Fibroblast of villous mesenchyme (primary cell): ENCODE measurements at regions not wholly inside any gene's neighbourhood (a gene's known extent, or its start where the extent isn't known, plus 50 kb on each side); places are given as distances from the start of the nearest gene placed in this dataset.
"Not testable (repeated sequence)": the region's sequence is repeated elsewhere in the genome, so short reads cannot be mapped to it uniquely, and the experiment has no call there.

ENCODE experiments used
- DNase-seq: peaks from one replicate; pipeline ENCODE4 v3.0.0-alpha.2; 2010; ENCODE audit warnings: low read depth
- H3K4me3 ChIP-seq: 2 replicates; pipeline ENCODE4 v1.5.1; 2011; ENCODE audit warnings: low read depth, mild to moderate bottlenecking, low read length
- CTCF ChIP-seq: IDR thresholded peaks from 2 replicates; pipeline ENCODE4 v1.5.1; 2012; ENCODE audit warnings: low read depth, mild to moderate bottlenecking, low read length; ENCODE audit not compliant: insufficient read depth

- no peak for DNase-seq
- no peak for TF ChIP-seq CTCF
Observed at GRCh38 chr14:53375599-53375998, 222.5 kb upstream of the DDHD1 start.

GRCh38 chr14:53368711-53369201 is 215.6 kb upstream of the DDHD1 start:
- DNase-seq = peak; percentile 64
- no peak for TF ChIP-seq CTCF
- no peak overlapping the region for H3K4me3 ChIP-seq

More at GRCh38 chr14:53375599-53375998, 222.5 kb upstream of the DDHD1 start:
- H3K4me3 ChIP-seq = no peak overlapping the region

- DNase-seq = peak; percentile 73
- TF ChIP-seq CTCF = no peak
- H3K4me3 ChIP-seq = no peak overlapping the region
Observed at GRCh38 chr14:53368066-53368465, 214.9 kb upstream of the DDHD1 start.

GRCh38 chr14:53367644-53368026 is 214.5 kb upstream of the DDHD1 start:
- H3K4me3 ChIP-seq = no peak overlapping the region
- TF ChIP-seq CTCF = no peak
- DNase-seq = peak; percentile 82

- H3K4me3 ChIP-seq = no peak overlapping the region
- TF ChIP-seq CTCF = no peak
- DNase-seq = peak; percentile 96
Observed at GRCh38 chr14:53365486-53366130, 212.5 kb upstream of the DDHD1 start.

- H3K4me3 ChIP-seq, DNase-seq: not testable (repeated sequence)
Observed at GRCh38 chr14:53362916-53363315, 209.8 kb upstream of the DDHD1 start.

GRCh38 chr14:53360829-53361228 is 207.7 kb upstream of the DDHD1 start:
- no peak for DNase-seq
- H3K4me3 ChIP-seq = no peak overlapping the region
- no peak for TF ChIP-seq CTCF
